ENCODE measurements at regions not wholly inside any gene's neighbourhood (a gene's known extent, or its start where the extent isn't known, plus 50 kb on each side); places are given as distances from the start of the nearest gene placed in this dataset.

DNA sequence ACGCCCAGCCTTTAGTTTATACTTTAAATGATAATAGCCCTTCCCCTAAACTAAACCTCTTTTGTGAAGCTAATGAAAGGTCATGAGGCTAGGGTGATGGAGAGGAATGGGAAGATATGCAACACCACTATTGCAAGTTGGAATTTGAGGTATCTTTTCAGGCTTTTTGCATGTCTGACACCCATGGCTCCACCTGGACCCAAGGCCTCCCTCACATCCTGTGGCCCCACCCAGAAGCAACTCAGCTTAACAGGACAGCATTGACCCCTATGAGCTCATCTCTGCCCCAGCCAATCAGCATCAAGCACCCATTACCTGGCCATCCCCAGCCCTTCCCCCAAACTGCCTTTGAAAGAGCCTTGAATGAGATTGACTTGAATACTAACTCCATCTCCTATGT is 674.2 kb upstream of the NRP1 start:
- H3K36me3 ChIP-seq, result no peaks in the 10 kb centered on the region
- no peak for DNase-seq (ENCODE audit: extremely low spot score in 2 of 2)

DNA sequence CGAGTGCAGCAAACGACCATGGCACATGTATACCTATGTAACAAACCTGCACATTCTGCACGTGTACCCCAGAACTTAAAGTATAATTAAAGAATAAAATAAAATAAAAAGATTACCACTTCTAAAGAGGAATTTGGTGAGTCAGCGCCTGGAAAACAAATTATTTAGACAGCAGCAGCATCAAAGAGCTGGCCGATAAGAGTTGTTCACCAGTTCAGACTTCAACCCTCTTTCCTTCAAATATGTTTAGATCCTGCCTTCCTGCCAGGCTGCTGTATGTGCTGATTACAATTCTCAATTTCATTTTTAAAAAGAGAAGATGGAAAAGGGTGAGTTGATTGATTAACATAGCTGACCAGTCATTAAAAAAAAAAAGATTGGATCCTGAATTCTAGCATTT is 672.0 kb upstream of the NRP1 start:
- TF ChIP-seq, protein P1, sequence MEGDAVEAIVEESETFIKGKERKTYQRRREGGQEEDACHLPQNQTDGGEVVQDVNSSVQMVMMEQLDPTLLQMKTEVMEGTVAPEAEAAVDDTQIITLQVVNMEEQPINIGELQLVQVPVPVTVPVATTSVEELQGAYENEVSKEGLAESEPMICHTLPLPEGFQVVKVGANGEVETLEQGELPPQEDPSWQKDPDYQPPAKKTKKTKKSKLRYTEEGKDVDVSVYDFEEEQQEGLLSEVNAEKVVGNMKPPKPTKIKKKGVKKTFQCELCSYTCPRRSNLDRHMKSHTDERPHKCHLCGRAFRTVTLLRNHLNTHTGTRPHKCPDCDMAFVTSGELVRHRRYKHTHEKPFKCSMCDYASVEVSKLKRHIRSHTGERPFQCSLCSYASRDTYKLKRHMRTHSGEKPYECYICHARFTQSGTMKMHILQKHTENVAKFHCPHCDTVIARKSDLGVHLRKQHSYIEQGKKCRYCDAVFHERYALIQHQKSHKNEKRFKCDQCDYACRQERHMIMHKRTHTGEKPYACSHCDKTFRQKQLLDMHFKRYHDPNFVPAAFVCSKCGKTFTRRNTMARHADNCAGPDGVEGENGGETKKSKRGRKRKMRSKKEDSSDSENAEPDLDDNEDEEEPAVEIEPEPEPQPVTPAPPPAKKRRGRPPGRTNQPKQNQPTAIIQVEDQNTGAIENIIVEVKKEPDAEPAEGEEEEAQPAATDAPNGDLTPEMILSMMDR (IDR thresholded peaks at IDR 0.05), result no peak
- TF ChIP-seq POLR2AphosphoS5 (IDR thresholded peaks at IDR 0.05; ENCODE audit: insufficient read depth in 1 of 2, low read depth in 1 of 2) (no peak), POLR2A (IDR thresholded peaks at IDR 0.05) (no peak)
- Histone ChIP-seq H3K4me1 (no peaks in the 10 kb centered on the region), H3K4me3 (no peak overlapping the region), H3K9me3 (no peaks in the 10 kb centered on the region), H3K27ac (no peak overlapping the region), H3K36me3 (no peaks in the 10 kb centered on the region), H3K27me3 (no peaks in the 10 kb centered on the region)
- intact Hi-C loops (cut with DNase I), result no loop called here
- DNase-seq (ENCODE audit: extremely low spot score in 2 of 2), result no peak

More for the DNA sequence above, 674.2 kb upstream of the NRP1 start:
- intact Hi-C loops (cut with DNase I), result no loop called here
- Histone ChIP-seq H3K9me3 (no peaks in the 10 kb centered on the region), H3K27ac (no peak overlapping the region), H3K4me3 (no peak overlapping the region), H3K4me1 (no peaks in the 10 kb centered on the region), H3K27me3 (no peaks in the 10 kb centered on the region)
- no peak for TF ChIP-seq POLR2AphosphoS5 (IDR thresholded peaks at IDR 0.05; ENCODE audit: insufficient read depth in 1 of 2, low read depth in 1 of 2)
- TF ChIP-seq, protein P1 (IDR thresholded peaks at IDR 0.05), result no peak
- no peak for TF ChIP-seq POLR2A (IDR thresholded peaks at IDR 0.05)

DNA sequence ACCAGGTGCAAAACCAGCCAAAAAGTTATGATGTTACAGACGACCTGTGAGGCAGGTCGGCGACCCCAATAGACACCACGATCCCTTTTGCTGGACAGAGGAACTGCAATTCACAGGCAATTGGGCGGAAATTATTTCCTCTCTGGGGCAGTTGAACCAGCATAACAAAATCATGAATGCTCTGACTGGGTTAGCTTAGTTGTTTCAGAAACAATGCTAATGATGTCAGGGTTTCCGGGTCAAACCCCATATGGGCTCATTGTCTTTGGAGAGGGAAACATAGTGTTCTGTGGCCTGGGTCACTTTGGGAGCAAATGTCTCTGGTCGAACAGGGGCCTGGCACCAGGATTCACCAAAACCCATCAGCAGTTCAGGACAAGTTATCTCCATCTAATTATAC is 669.1 kb upstream of the NRP1 start:
- Histone ChIP-seq H3K4me1 (no peaks in the 10 kb centered on the region), H3K27me3 (no peaks in the 10 kb centered on the region), H3K27ac (no peak overlapping the region), H3K9me3 (no peaks in the 10 kb centered on the region), H3K36me3 (no peaks in the 10 kb centered on the region), H3K4me3 (no peak overlapping the region)
- DNase-seq (ENCODE audit: extremely low spot score in 2 of 2), result no peak
- TF ChIP-seq POLR2AphosphoS5 (IDR thresholded peaks at IDR 0.05; ENCODE audit: insufficient read depth in 1 of 2, low read depth in 1 of 2) (no peak), POLR2A (IDR thresholded peaks at IDR 0.05) (no peak)
- intact Hi-C loops (cut with DNase I), result no loop called here

DNA sequence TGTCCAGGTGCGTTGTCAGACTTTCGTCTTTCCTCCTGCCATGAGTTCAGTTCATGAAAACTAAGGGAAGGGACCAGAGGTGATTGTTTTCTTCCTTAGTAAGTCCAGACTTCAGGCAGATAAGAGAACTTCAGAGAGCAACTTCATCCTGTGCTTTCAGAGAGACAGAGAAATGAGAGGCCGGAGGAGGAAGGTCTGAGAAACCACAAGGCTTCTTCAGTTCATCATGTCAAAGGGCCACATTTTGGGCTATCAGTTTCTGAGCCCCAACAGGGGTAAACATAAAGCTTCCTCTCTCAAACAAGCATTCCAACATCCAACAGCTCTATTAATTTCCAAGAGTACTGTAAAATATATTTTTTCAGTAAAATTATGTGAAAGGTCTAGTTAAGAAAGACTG is 668.4 kb upstream of the NRP1 start:
- H3K4me1 ChIP-seq, result no peaks in the 10 kb centered on the region
- DNase-seq (ENCODE audit: extremely low spot score in 2 of 2), result no peak
- no peak overlapping the region for H3K27ac ChIP-seq
- H3K4me3 ChIP-seq, result no peak overlapping the region
- no peaks in the 10 kb centered on the region for H3K36me3 ChIP-seq
- TF ChIP-seq POLR2A (IDR thresholded peaks at IDR 0.05) (no peak), POLR2AphosphoS5 (IDR thresholded peaks at IDR 0.05; ENCODE audit: insufficient read depth in 1 of 2, low read depth in 1 of 2) (no peak)
- TF ChIP-seq, protein P1 (IDR thresholded peaks at IDR 0.05), result no peak
- intact Hi-C loops (cut with DNase I), result no loop called here
- H3K27me3 ChIP-seq, result no peaks in the 10 kb centered on the region
- H3K9me3 ChIP-seq, result no peaks in the 10 kb centered on the region

DNA sequence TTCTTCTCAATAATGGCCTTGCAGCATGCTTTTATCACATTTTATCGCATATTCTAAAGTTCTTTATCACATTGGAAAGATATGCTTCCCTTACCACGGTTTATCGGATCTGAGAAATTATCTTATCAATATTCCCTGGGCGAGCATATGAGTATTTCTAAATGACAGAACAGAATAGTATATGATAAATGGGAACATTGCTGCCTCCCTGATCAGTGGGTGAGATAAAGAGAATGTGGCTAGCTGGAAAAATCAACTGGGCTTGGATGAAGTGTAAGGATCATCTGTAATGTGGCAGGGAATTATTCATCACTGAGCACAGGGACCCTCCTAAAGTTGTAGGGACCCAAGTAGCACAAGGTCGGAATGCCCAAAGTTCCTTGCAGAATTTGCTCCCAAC is 667.4 kb upstream of the NRP1 start:
- no peak overlapping the region for H3K27ac ChIP-seq
- H3K9me3 ChIP-seq, result no peaks in the 10 kb centered on the region
- DNase-seq (ENCODE audit: extremely low spot score in 2 of 2), result no peak
- no peak overlapping the region for H3K4me3 ChIP-seq
- intact Hi-C loops (cut with DNase I), result no loop called here
- no peaks in the 10 kb centered on the region for H3K27me3 ChIP-seq
- H3K4me1 ChIP-seq, result no peaks in the 10 kb centered on the region
- no peaks in the 10 kb centered on the region for H3K36me3 ChIP-seq
- TF ChIP-seq POLR2AphosphoS5 (IDR thresholded peaks at IDR 0.05; ENCODE audit: insufficient read depth in 1 of 2, low read depth in 1 of 2) (no peak), POLR2A (IDR thresholded peaks at IDR 0.05) (no peak)
- TF ChIP-seq, protein P1 (IDR thresholded peaks at IDR 0.05), result no peak
